Endothelial cell of umbilical vein (primary cell): ENCODE measurements at regions not wholly inside any gene's neighbourhood (a gene's known extent, or its start where the extent isn't known, plus 50 kb on each side); places are given as distances from the start of the nearest gene placed in this dataset.

Experiments
- BruUV-seq: library from RNA; stranded (reverse); fragments of 400-500 nt; replicated peaks from 2 replicates; lab custom pipeline; 2021; lab: Mats Ljungman, UMichigan
- CTCF ChIA-PET: fragments of 300-600, 350-600 bp; sonication (Branson Sonifier 250); formaldehyde crosslinking; loops from one replicate; lab custom pipeline; 2021; ENCODE audit warnings: antibody characterized with exemption, inconsistent platforms; lab: Charles Lee
- POLR2A ChIA-PET: fragments of 300-600, 350-600 bp; sonication (Branson Sonifier 250); formaldehyde crosslinking; loops from one replicate; lab custom pipeline; 2021; ENCODE audit warnings: antibody characterized with exemption, inconsistent platforms; lab: Charles Lee
- DNase-seq: peaks from one replicate; pipeline ENCODE4 v3.0.0-alpha.2; 2011; ENCODE audit warnings: low read depth, low spot score
- FAIRE-seq: peaks from 2 replicates; lab custom pipeline; 2011; peaks lifted over from hg19 to GRCh38; lab: Jason Lieb, UNC
- H2AFZ ChIP-seq: 2 replicates; pipeline ENCODE4 v1.6.0; 2012; ENCODE audit warnings: low read depth, low read length, control low read depth, inconsistent platforms
- H3K27ac ChIP-seq: 2 replicates; pipeline ENCODE4 v1.5.1; 2011; ENCODE audit warnings: low read depth, mild to moderate bottlenecking, control low read depth, low read length, moderate library complexity; ENCODE audit not compliant: insufficient read depth
- H3K27me3 ChIP-seq, 2 experiments: 2 replicates each; pipeline versions ENCODE4 v1.6.0 to v1.6.1; 2011; ENCODE audit warnings: low read length in 2 of 2, mixed read lengths in 1 of 2; ENCODE audit not compliant: control insufficient read depth in 2 of 2, insufficient read depth in 2 of 2
- H3K36me3 ChIP-seq, 2 experiments: 2 replicates in 1 of 2; 3 replicates in 1 of 2; pipeline ENCODE4 v1.5.1; 2011; ENCODE audit warnings: low read length in 2 of 2, mild to moderate bottlenecking in 1 of 2, moderate library complexity in 1 of 2; ENCODE audit not compliant: control insufficient read depth in 2 of 2, insufficient read depth in 2 of 2; ENCODE audit errors: extremely low read depth in 1 of 2
- H3K4me1 ChIP-seq: 3 replicates; pipeline ENCODE4 v1.5.1; 2011; ENCODE audit warnings: mild to moderate bottlenecking, low read length; ENCODE audit not compliant: control insufficient read depth, insufficient read depth; ENCODE audit errors: extremely low read depth
- H3K4me2 ChIP-seq: 2 replicates; pipeline ENCODE4 v1.6.1; 2011; ENCODE audit warnings: low read length, control low read depth, mixed read lengths; ENCODE audit not compliant: insufficient read depth
- H3K4me3 ChIP-seq, 3 experiments: fragments of 200-600 bp in 1 of 3; sonication (generic), shearing (Covaris generic) in 1 of 3; replicated peaks in 1 of 3; 2 replicates each; pipeline ENCODE4 v1.5.1; 2011 to 2016; ENCODE audit warnings: control low read depth in 3 of 3, low read length in 3 of 3, mild to moderate bottlenecking in 2 of 3, inconsistent platforms in 1 of 3, low read depth in 1 of 3, moderate library complexity in 1 of 3; ENCODE audit not compliant: insufficient read depth in 1 of 3
- H3K79me2 ChIP-seq: 2 replicates; pipeline ENCODE4 v1.6.0; 2012; ENCODE audit warnings: low read length, inconsistent platforms; ENCODE audit not compliant: control insufficient read depth, insufficient read depth
- H3K9ac ChIP-seq: replicated peaks from 2 replicates; pipeline ENCODE3; 2011; ENCODE audit warnings: low read length, control low read depth; ENCODE audit not compliant: insufficient read depth; ENCODE audit errors: extremely low read depth
- H3K9me1 ChIP-seq: replicated peaks from 3 replicates; pipeline ENCODE4 v1.6.0; 2011; ENCODE audit warnings: mild to moderate bottlenecking, low read length; ENCODE audit not compliant: control insufficient read depth, insufficient read depth; ENCODE audit errors: extremely low read depth
- H3K9me3 ChIP-seq: replicated peaks from 2 replicates; pipeline ENCODE4 v1.5.1; 2012; ENCODE audit warnings: low read length, inconsistent platforms; ENCODE audit not compliant: control insufficient read depth, insufficient read depth
- H4K20me1 ChIP-seq: replicated peaks from 2 replicates; pipeline ENCODE3; 2011; ENCODE audit warnings: mild to moderate bottlenecking, low read length; ENCODE audit not compliant: control insufficient read depth, insufficient read depth; ENCODE audit errors: extremely low read depth
- EZH2 ChIP-seq: IDR thresholded peaks from 2 replicates; pipeline ENCODE4 v1.6.1; 2012; ENCODE audit warnings: borderline replicate concordance, low read depth, mild to moderate bottlenecking, moderate library complexity, low read length, inconsistent platforms; ENCODE audit not compliant: severe bottlenecking
- FOS ChIP-seq: IDR thresholded peaks from 2 replicates; pipeline ENCODE4 v1.6.1; 2011; ENCODE audit warnings: mild to moderate bottlenecking, low read length, moderate library complexity, borderline replicate concordance; ENCODE audit not compliant: insufficient read depth
- GATA2 ChIP-seq: IDR thresholded peaks from 2 replicates; pipeline ENCODE4 v1.7.0; 2011; ENCODE audit warnings: low read depth, mild to moderate bottlenecking, moderate library complexity, mixed read lengths, low read length; ENCODE audit not compliant: insufficient read length, insufficient read depth
- JUN ChIP-seq: IDR thresholded peaks from 2 replicates; pipeline ENCODE4 v1.6.1; 2011; ENCODE audit warnings: borderline replicate concordance, low read depth; ENCODE audit not compliant: insufficient read length, insufficient read depth
- MYC ChIP-seq: IDR thresholded peaks from one replicate; pipeline ENCODE4 v1.6.1; 2011; ENCODE audit warnings: mild to moderate bottlenecking, low read depth, low read length
- POLR2A ChIP-seq: IDR thresholded peaks from 2 replicates; pipeline ENCODE4 v1.6.1; 2012; ENCODE audit warnings: low read depth, mild to moderate bottlenecking, control low read depth, low read length
- POLR2AphosphoS5 ChIP-seq: IDR thresholded peaks from 2 replicates; pipeline ENCODE4 v1.6.1; 2012; ENCODE audit warnings: low read depth, mild to moderate bottlenecking, control low read depth, low read length, moderate library complexity; ENCODE audit not compliant: insufficient read depth
- dilution Hi-C: fragments of 300-500 bp; cut with MboI; formaldehyde crosslinking; loops from one replicate; pipeline ENCODE4 v1.15.0; 2019; ENCODE audit warnings: low sequenced_read_pairs; ENCODE audit not compliant: extremely low pct_ligation_motif_present
- intact Hi-C: fragments of 100-400 bp; cut with micrococcal nuclease; formaldehyde crosslinking; loops from one replicate; pipeline ENCODE4 v1.10.0; 2022
- TF ChIP-seq, protein P1 (sequence below), 2 donors: IDR thresholded peaks; 1 replicate in 1 of 2; 2 replicates in 1 of 2; pipeline ENCODE4 v1.5.1; 2011; ENCODE audit warnings: low read length in 2 of 2, mild to moderate bottlenecking in 2 of 2, moderate library complexity in 2 of 2, control low read depth in 1 of 2, inconsistent platforms in 1 of 2, low read depth in 1 of 2; ENCODE audit not compliant: insufficient read depth in 1 of 2; ENCODE audit errors: extremely low read depth in 1 of 2
- TF ChIP-seq, protein P2 (sequence below): IDR thresholded peaks from 2 replicates; pipeline ENCODE4 v1.6.1; 2011; ENCODE audit not compliant: insufficient read depth, insufficient read length

DNA sequence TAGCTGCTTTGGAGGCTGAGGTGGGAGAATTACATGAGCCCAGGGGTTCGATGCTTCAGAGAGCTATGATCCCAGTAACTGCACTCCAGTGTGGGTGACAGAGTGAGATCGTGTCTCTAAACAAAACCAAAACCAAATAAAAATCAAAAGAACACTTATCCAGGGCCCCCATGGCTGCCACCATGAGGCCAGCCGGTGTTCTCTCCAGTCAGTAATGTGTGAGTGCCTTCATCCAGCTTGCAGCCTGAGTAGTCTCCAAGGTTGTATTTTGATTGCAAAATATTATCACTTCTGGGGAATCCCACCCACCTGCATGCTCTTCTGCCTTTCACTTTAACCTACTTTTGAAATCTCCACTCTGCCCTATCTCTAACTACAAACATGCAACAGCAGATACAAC is 221.0 kb upstream of the WSB1 start:
- Histone ChIP-seq H4K20me1 (no peaks in the 10 kb centered on the region), H2AFZ (no peak overlapping the region), H3K9me3 (no peaks in the 10 kb centered on the region), H3K4me1 (no peaks in the 10 kb centered on the region), H3K79me2 (no peaks in the 10 kb centered on the region), H3K36me3 (no peaks in the 10 kb centered on the region), H3K4me3 (no peak overlapping the region), H3K27me3 (no peaks in the 10 kb centered on the region), H3K4me2 (no peak overlapping the region), H3K9me1 (no peaks in the 10 kb centered on the region), H3K27ac (no peak overlapping the region), H3K9ac (no peak overlapping the region)
- no peak for DNase-seq
- dilution Hi-C loops, result no loop called here
- no peak for TF ChIP-seq POLR2A
- TF ChIP-seq, protein P1, sequence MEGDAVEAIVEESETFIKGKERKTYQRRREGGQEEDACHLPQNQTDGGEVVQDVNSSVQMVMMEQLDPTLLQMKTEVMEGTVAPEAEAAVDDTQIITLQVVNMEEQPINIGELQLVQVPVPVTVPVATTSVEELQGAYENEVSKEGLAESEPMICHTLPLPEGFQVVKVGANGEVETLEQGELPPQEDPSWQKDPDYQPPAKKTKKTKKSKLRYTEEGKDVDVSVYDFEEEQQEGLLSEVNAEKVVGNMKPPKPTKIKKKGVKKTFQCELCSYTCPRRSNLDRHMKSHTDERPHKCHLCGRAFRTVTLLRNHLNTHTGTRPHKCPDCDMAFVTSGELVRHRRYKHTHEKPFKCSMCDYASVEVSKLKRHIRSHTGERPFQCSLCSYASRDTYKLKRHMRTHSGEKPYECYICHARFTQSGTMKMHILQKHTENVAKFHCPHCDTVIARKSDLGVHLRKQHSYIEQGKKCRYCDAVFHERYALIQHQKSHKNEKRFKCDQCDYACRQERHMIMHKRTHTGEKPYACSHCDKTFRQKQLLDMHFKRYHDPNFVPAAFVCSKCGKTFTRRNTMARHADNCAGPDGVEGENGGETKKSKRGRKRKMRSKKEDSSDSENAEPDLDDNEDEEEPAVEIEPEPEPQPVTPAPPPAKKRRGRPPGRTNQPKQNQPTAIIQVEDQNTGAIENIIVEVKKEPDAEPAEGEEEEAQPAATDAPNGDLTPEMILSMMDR (IDR thresholded peaks at IDR 0.05; ENCODE audit: extremely low read depth in 1 of 2, insufficient read depth in 1 of 2, low read depth in 1 of 2, low read length in 2 of 2), result no peak
- no peak for TF ChIP-seq POLR2AphosphoS5
- TF ChIP-seq MYC, result no peak
- no peak for TF ChIP-seq GATA2
- TF ChIP-seq, protein P2, sequence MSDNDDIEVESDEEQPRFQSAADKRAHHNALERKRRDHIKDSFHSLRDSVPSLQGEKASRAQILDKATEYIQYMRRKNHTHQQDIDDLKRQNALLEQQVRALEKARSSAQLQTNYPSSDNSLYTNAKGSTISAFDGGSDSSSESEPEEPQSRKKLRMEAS, result no peak
- TF ChIP-seq JUN, result no peak
- BruUV-seq, result no TSS peak
- intact Hi-C loops, result no loop called here
- POLR2A ChIA-PET, result no interaction called here
- CTCF ChIA-PET, result no interaction called here
- no peak for FAIRE-seq

DNA sequence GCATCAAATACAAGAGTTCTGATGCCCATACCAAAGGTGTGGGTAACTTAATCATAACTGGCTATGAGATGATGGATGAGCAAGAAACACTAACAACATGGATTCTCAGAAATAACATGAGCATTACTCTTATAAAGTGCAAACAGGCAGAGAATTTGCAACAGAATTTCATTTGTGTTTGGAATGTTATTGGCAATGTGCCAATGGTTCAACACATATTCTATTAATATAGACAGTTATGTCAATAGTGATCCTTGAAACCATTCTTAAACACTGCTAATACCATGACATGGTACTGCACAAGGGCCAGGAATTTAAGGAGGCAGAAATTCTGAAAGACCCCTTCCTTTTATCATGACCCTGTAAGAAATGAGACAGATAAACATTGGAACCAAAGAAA is 217.1 kb upstream of the WSB1 start:
- ChIA-PET POLR2A (no interaction called here), CTCF (no interaction called here)
- no peak for FAIRE-seq

More for the DNA sequence above, 217.1 kb upstream of the WSB1 start:
- no peak overlapping the region for H2AFZ ChIP-seq
- H3K4me2 ChIP-seq, result no peak overlapping the region
- H3K36me3 ChIP-seq, result no peaks in the 10 kb centered on the region
- H3K27me3 ChIP-seq, result no peaks in the 10 kb centered on the region
- intact Hi-C loops (no loop called here), dilution Hi-C loops (no loop called here)
- DNase-seq, result no peak
- BruUV-seq, result no TSS peak
- H3K4me1 ChIP-seq, result no peaks in the 10 kb centered on the region
- H3K27ac ChIP-seq, result no peak overlapping the region
- H3K9me1 ChIP-seq, result no peaks in the 10 kb centered on the region
- H4K20me1 ChIP-seq, result no peaks in the 10 kb centered on the region
- no peak for TF ChIP-seq FOS
- TF ChIP-seq, protein P2, result no peak
- no peak for TF ChIP-seq MYC
- no peak for TF ChIP-seq POLR2AphosphoS5
- TF ChIP-seq, protein P1 (IDR thresholded peaks at IDR 0.05; ENCODE audit: extremely low read depth in 1 of 2, insufficient read depth in 1 of 2, low read depth in 1 of 2, low read length in 2 of 2), result no peak
- TF ChIP-seq JUN, result no peak
- no peak for TF ChIP-seq EZH2
- no peak for TF ChIP-seq GATA2
- no peak for TF ChIP-seq POLR2A
- H3K9me3 ChIP-seq, result no peaks in the 10 kb centered on the region
- no peaks in the 10 kb centered on the region for H3K79me2 ChIP-seq
- no peak overlapping the region for H3K9ac ChIP-seq
- no peak overlapping the region for H3K4me3 ChIP-seq
